Stomach (tissue), 8 donors: ENCODE measurements at regions not wholly inside any gene's neighbourhood (a gene's known extent, or its start where the extent isn't known, plus 50 kb on each side); places are given as distances from the start of the nearest gene placed in this dataset.

ENCODE experiments used
- DNase-seq, 2 donors: peaks; one replicate each; pipeline versions ENCODE4 v3.0.0 to v3.0.0-alpha.2; 2013 to 2019
- H3K27ac ChIP-seq, 5 donors: fragments of 200-600 bp in 4 of 5; sonication (generic) in 4 of 5; one replicate each; pipeline ENCODE4 v1.5.1; 2013 to 2019; ENCODE audit warnings: mild to moderate bottlenecking in 1 of 5, moderate library complexity in 1 of 5
- H3K27me3 ChIP-seq, 3 donors: fragments of 200-600 bp; sonication (generic); one replicate each; pipeline ENCODE4 v1.5.1; 2017 to 2019; ENCODE audit warnings: mixed run types in 1 of 3
- H3K36me3 ChIP-seq, 4 donors: fragments of 200-600 bp; sonication (generic); 1 replicate in 3 of 4; 2 replicates in 1 of 4; pipeline ENCODE4 v1.5.1; 2016 to 2019
- H3K4me1 ChIP-seq, 4 donors: fragments of 200-600 bp; sonication (generic); one replicate each; pipeline ENCODE4 v1.5.1; 2016 to 2019
- H3K4me3 ChIP-seq, 4 donors: fragments of 200-600 bp; sonication (generic) in 3 of 4; one replicate each; pipeline ENCODE4 v1.5.1; 2016 to 2019; ENCODE audit warnings: mild to moderate bottlenecking in 1 of 4
- H3K9me3 ChIP-seq, 4 donors: fragments of 200-600 bp; sonication (generic); one replicate each; pipeline ENCODE4 v1.5.1; 2016 to 2019
- CTCF ChIP-seq, 7 experiments: fragments of 450-650 bp in 4 of 7; fragments of 200-600 bp in 3 of 7; sonication (generic) in 3 of 7; IDR thresholded peaks; one replicate each; pipeline ENCODE4 v1.5.1; 2016 to 2019; ENCODE audit warnings: antibody characterized with exemption in 7 of 7, control low read depth in 2 of 7, mild to moderate bottlenecking in 1 of 7
- EP300 ChIP-seq: sonication (generic); formaldehyde crosslinking; IDR thresholded peaks from one replicate; pipeline ENCODE4 v1.6.1; 2017; ENCODE audit warnings: antibody characterized with exemption
- POLR2A ChIP-seq, 4 donors: fragments of 450-650 bp; IDR thresholded peaks; one replicate each; pipeline ENCODE4 v1.6.1; 2016; ENCODE audit warnings: antibody characterized with exemption in 4 of 4, control low read depth in 2 of 4, mild to moderate bottlenecking in 1 of 4, moderate library complexity in 1 of 4
- POLR2AphosphoS5 ChIP-seq, 3 donors: sonication (generic); formaldehyde crosslinking; IDR thresholded peaks; one replicate each; pipeline ENCODE4 v1.6.1; 2016; ENCODE audit warnings: antibody characterized with exemption in 3 of 3
- WGBS, 5 donors: extraction: QIAGEN DNeasy Blood & Tissue Kit in 3 of 5; methylation state at CpG; one replicate each; pipeline versions ENCODE4 v1.1.5 to v1.1.7; 2013 to 2018; 5-methylcytosine and 5-hydroxymethylcytosine counted together
- intact Hi-C: fragments of 100-400 bp; cut with DNase I; formaldehyde crosslinking; loops from one replicate; pipeline ENCODE4 v1.15.1; 2023; ENCODE audit warnings: low total_unique reads
- donor health status: healthy with polysubstance abuse.
- donor health status: Bipolar disorder and iron deficiency.
- donor health status: healthy.

DNA sequence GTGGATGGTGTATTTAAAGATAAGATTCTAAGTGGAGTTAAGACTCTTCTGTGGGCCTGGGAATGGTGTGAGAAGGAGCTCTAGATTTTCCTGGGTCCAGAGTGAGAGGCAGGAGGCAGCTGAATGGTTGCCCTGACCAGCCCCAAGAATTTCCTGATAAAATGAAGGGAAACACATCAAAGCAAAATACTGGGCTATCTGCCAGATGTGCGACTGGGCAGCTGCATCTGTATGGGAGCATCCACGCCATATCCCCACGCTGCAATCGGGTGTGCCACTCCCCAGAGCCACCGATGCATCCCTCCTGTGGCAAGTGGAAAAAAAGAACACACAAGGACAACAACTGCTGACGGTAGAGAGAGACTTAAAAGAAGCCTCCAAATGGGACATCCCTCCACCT is 84.3 kb upstream of the COX10 start:
- WGBS, 5 donors = 67 to 78% (median 76%) methylated on average over 6 of the region's 6 CpGs
- intact Hi-C loops = no loop called here

DNA sequence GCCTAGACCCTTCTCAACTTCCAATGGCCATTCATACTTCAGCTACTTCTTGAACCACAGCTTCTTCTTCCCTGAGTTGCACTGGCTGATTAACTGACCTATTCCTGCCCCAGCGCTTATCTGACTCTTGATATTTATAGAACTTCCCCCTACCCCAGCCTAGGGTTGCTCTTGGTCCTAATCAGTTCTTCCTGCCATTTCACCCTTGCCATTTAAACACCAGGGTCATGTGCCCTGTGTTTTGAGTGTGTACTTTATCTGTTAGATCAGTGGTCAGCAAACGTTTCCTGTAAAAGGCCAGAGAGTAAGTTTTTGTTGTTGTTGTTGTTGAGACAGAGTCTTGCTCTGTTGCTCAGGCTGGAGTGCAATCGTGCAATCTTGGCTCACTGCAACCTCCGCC is 82.4 kb upstream of the COX10 start:
- TF ChIP-seq POLR2A (IDR thresholded peaks at IDR 0.05) = no peak
- no peak for TF ChIP-seq CTCF (IDR thresholded peaks at IDR 0.05)
- no peak for TF ChIP-seq POLR2AphosphoS5 (IDR thresholded peaks at IDR 0.05)
- TF ChIP-seq EP300 = no peak
- no peaks in the 10 kb centered on the region for H3K27me3 ChIP-seq
- no peak overlapping the region for H3K4me3 ChIP-seq
- no peaks in the 10 kb centered on the region for H3K36me3 ChIP-seq
- intact Hi-C loops = no loop called here
- H3K9me3 ChIP-seq = no peaks in the 10 kb centered on the region
- WGBS, 5 donors = 54 to 73% (median 55%) methylated on average over 4 of the region's 4 CpGs
- H3K27ac ChIP-seq = no peak overlapping the region
- no peaks in the 10 kb centered on the region for H3K4me1 ChIP-seq
- DNase-seq = no peak

More for the DNA sequence above, 84.3 kb upstream of the COX10 start:
- TF ChIP-seq EP300 = no peak
- no peak for TF ChIP-seq POLR2A (IDR thresholded peaks at IDR 0.05)
- TF ChIP-seq POLR2AphosphoS5 (IDR thresholded peaks at IDR 0.05) = no peak
- no peak for TF ChIP-seq CTCF (IDR thresholded peaks at IDR 0.05)
- DNase-seq = no peak
- Histone ChIP-seq H3K27ac (no peak overlapping the region), H3K4me1 (no peaks in the 10 kb centered on the region), H3K36me3 (no peaks in the 10 kb centered on the region), H3K4me3 (no peak overlapping the region), H3K27me3 (no peaks in the 10 kb centered on the region), H3K9me3 (no peaks in the 10 kb centered on the region)

GRCh38 chr17:13989138-13989537 is 80.2 kb upstream of the COX10 start:
- Histone ChIP-seq H3K9me3 (no peaks in the 10 kb centered on the region), H3K36me3 (no peaks in the 10 kb centered on the region), H3K27ac (no peak overlapping the region), H3K4me3 (no peak overlapping the region), H3K4me1 (no peaks in the 10 kb centered on the region), H3K27me3 (no peaks in the 10 kb centered on the region)
- WGBS, 5 donors = 80 to 86% (median 85%) methylated on average over 4 of the region's 4 CpGs
- no peak for DNase-seq
- intact Hi-C loops = no loop called here
- TF ChIP-seq POLR2A (IDR thresholded peaks at IDR 0.05) (no peak), EP300 (no peak), POLR2AphosphoS5 (IDR thresholded peaks at IDR 0.05) (no peak), CTCF (IDR thresholded peaks at IDR 0.05) (no peak)

DNA sequence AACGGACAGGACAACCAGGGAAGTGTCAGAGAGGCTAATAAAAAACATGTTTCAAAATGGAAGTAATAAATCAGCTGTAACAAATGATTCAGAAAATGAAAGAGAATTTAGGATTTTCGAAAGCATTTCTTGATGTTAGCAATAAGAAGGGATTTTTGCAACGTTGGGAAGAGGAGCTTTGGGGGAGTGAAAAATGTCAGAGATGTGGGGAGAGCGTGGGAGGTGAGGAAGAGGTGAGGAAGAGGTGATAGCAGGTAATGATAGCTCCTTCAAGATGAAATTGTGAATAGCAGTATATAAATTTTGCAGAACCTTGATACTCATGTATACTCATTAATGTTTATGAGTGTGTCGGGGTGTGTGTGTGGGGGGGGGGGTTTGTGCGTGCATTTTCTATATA is 76.2 kb upstream of the COX10 start:
- no peak overlapping the region for H3K4me3 ChIP-seq
- H3K4me1 ChIP-seq = peaks cover 0 to 11% (median 5%) of the 10 kb centered on the region in 4 donors
- H3K27me3 ChIP-seq = no peaks in the 10 kb centered on the region
- no peak overlapping the region for H3K27ac ChIP-seq
- TF ChIP-seq POLR2A (IDR thresholded peaks at IDR 0.05) = no peak
- no peak for TF ChIP-seq EP300
- TF ChIP-seq CTCF (IDR thresholded peaks at IDR 0.05) = no peak
- TF ChIP-seq POLR2AphosphoS5 (IDR thresholded peaks at IDR 0.05) = no peak
- WGBS, 5 donors = 72 to 90% (median 79%) methylated on average over 5 to 6 of the region's 6 CpGs
- intact Hi-C loops = no loop called here
- no peak for DNase-seq
- no peaks in the 10 kb centered on the region for H3K36me3 ChIP-seq
- H3K9me3 ChIP-seq = no peaks in the 10 kb centered on the region
